ENCODE measurements at regions not wholly inside any gene's neighbourhood (a gene's known extent, or its start where the extent isn't known, plus 50 kb on each side); places are given as distances from the start of the nearest gene placed in this dataset.

DNA sequence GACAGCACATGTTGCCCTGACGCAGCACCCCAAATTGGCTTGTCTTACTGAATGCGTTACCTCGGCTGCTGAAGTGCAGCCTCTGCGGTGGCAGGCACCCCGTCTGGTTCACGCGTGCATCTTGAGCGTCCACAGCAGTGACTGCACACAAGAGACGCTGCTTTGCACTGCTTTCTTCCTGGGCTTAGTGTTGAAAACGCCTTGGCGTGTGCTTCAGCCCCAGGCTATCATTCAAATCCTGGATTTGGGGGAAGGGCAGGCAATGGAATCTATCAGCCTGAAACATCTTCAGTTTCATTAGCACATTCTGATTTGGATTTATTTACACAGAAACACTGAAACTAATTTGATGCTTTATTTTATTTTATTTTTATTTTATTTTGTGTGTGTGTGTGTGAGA, 342.7 kb downstream of the SMOC2 start:
- TF ChIP-seq POLR2A (IDR thresholded peaks at IDR 0.05; ENCODE audit: low read depth, low read length) (no peak), POLR2AphosphoS5 (IDR thresholded peaks at IDR 0.05; ENCODE audit: low read depth, low read length) (no peak)

Data from GM12892 (cell line).